Ovary (tissue), 7 donors: ENCODE measurements at regions not wholly inside any gene's neighbourhood (a gene's known extent, or its start where the extent isn't known, plus 50 kb on each side); places are given as distances from the start of the nearest gene placed in this dataset.

ENCODE experiments used
- DNase-seq, 5 donors: peaks; one replicate each; pipeline ENCODE4 v3.0.0-alpha.2; 2019 to 2020
- H3K27ac ChIP-seq, 2 donors: fragments of 200-600 bp; one replicate each; pipeline versions ENCODE4 v1.5.1 to v1.8.0; 2019 to 2022
- H3K27me3 ChIP-seq: fragments of 200-600 bp; one replicate; pipeline ENCODE4 v1.8.0; 2022
- H3K36me3 ChIP-seq: fragments of 200-600 bp; sonication (generic); one replicate; pipeline ENCODE4 v1.5.1; 2019
- H3K4me1 ChIP-seq: one replicate; pipeline ENCODE4 v1.8.1; 2013; ENCODE audit warnings: mild to moderate bottlenecking, moderate library complexity; ENCODE audit not compliant: insufficient read depth
- H3K4me3 ChIP-seq: fragments of 200-600 bp; sonication (generic); one replicate; pipeline ENCODE4 v1.5.1; 2017
- H3K9me3 ChIP-seq, 2 donors: fragments of 200-600 bp in 1 of 2; sonication (generic) in 1 of 2; one replicate each; pipeline versions ENCODE4 v1.5.1 to v1.8.1; 2013 to 2019; ENCODE audit warnings: mild to moderate bottlenecking in 1 of 2, moderate library complexity in 1 of 2
- CTCF ChIP-seq, 3 donors: fragments of 450-650 bp in 2 of 3; fragments of 200-600 bp in 1 of 3; IDR thresholded peaks; one replicate each; pipeline versions ENCODE4 v1.5.1 to v1.8.0; 2016 to 2022; ENCODE audit warnings: antibody characterized with exemption in 3 of 3, mild to moderate bottlenecking in 1 of 3
- EP300 ChIP-seq: sonication (generic); formaldehyde crosslinking; IDR thresholded peaks from one replicate; pipeline ENCODE4 v1.6.1; 2017; ENCODE audit warnings: antibody characterized with exemption
- POLR2A ChIP-seq: fragments of 450-650 bp; IDR thresholded peaks from one replicate; pipeline ENCODE4 v1.6.1; 2017; ENCODE audit warnings: antibody characterized with exemption, mild to moderate bottlenecking, moderate library complexity
- WGBS, 3 donors: extraction: QIAGEN DNeasy Blood & Tissue Kit in 1 of 3; methylation state at CpG; one replicate each; pipeline versions ENCODE4 v1.1.5 to v1.1.7; 2013 to 2017; 5-methylcytosine and 5-hydroxymethylcytosine counted together
- intact Hi-C, 4 donors: fragments of 100-400 bp; cut with DNase I; formaldehyde crosslinking; loops; one replicate each; pipeline versions ENCODE4 v1.11.0 to v1.15.1; 2022 to 2023
- donor health status: DM: no; HTN: no; CAD: no; lungs with moderate emphysema.
- donor health status: DM: no; HTN: no; CAD: no.
- donor health status: Bipolar disorder and iron deficiency.
- donor health status: DM: no; HTN: no; CAD: no.
- donor health status: DM: yes; HTN: yes; CAD: no.

GRCh38 chr7:96427143-96427542, 105.2 kb upstream of the SLC25A13 start:
- Histone ChIP-seq H3K4me1 (no peaks in the 10 kb centered on the region), H3K27me3 (no peaks in the 10 kb centered on the region), H3K27ac (no peak overlapping the region), H3K9me3 (no peaks in the 10 kb centered on the region), H3K36me3 (no peaks in the 10 kb centered on the region), H3K4me3 (no peak overlapping the region)
- intact Hi-C loops = no loop called here
- 89 to 95% (median 93%) methylated on average over 4 of the region's 4 CpGs for WGBS, 3 donors
- no peak for DNase-seq
- TF ChIP-seq CTCF (IDR thresholded peaks at IDR 0.05) = no peak
- TF ChIP-seq EP300 = no peak
- no peak for TF ChIP-seq POLR2A

DNA sequence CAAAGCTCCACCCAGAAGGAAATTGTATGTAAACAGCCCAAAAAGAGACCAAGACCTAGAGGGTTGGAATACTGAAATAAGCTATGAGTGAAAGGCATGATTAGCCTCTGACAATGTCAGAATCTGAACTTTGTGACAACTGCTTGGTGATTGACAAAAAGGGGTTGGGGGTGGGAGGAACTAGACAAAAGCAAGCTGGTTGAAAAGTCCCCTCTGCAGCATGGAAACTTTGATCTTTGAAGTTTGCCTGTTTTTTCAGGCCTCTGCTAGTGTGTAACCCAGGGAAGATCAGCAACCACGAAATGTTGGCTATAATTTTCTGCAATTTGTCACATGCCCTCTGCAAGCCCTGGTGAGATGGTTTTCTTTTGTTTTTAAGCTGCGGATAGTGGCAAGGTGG, 104.8 kb upstream of the SLC25A13 start:
- no peak for DNase-seq
- Histone ChIP-seq H3K9me3 (no peaks in the 10 kb centered on the region), H3K36me3 (no peaks in the 10 kb centered on the region), H3K27me3 (no peaks in the 10 kb centered on the region), H3K4me3 (no peak overlapping the region), H3K27ac (no peak overlapping the region), H3K4me1 (no peaks in the 10 kb centered on the region)
- intact Hi-C loops = no loop called here
- no peak for TF ChIP-seq EP300
- TF ChIP-seq CTCF (IDR thresholded peaks at IDR 0.05) = no peak
- TF ChIP-seq POLR2A = no peak
- 91 to 95% (median 91%) methylated on average over 2 of the region's 2 CpGs for WGBS, 3 donors

DNA sequence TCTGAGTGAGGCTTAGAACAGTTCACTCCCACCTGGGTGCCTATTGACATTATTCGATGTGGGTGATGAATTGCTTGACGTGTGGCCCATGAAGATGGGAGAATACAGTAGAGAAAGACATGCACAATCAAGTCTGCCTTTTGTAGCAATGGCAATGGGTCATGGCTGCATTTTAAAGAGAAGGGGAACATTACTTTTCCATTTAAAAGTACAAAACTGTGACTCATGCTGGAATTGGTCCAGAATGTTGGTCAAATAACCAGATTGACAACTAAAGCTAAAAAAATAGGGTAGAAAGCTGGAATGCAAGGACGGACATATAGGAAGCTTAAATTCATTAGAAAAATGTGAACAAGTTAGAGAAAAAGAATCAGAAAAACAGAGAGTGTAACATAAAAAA, 104.1 kb upstream of the SLC25A13 start:
- intact Hi-C loops = no loop called here
- 84 to 86% (median 85%) methylated on average over 3 of the region's 3 CpGs for WGBS, 3 donors
- no peak overlapping the region for H3K27ac ChIP-seq

DNA sequence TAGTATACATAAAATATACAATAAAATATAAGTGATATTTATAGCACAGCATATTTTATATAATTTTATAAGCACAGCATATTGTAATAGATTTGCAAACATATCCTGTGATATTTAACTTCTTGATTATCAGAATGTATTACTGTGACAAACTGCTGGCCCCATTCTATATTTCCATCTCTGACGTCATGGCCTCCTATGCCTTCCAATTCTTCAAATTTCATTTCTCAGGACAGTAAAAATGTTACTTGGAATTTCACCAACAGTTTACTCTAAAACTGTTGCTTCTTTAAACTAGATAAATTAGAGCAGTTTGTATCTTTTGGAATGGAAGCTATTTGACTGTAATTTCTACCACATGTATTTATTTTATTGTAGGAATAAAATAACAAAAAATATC, 102.5 kb upstream of the SLC25A13 start:
- intact Hi-C loops = no loop called here
- WGBS, 3 donors = 30 to 35% (median 31%) methylated on average over 1 of the region's 1 CpG
- no peaks in the 10 kb centered on the region for H3K27me3 ChIP-seq
- no peak for DNase-seq
- no peaks in the 10 kb centered on the region for H3K9me3 ChIP-seq
- TF ChIP-seq POLR2A = no peak
- TF ChIP-seq CTCF (IDR thresholded peaks at IDR 0.05) = no peak
- no peak for TF ChIP-seq EP300
- no peaks in the 10 kb centered on the region for H3K36me3 ChIP-seq
- H3K4me3 ChIP-seq = no peak overlapping the region
- no peak overlapping the region for H3K27ac ChIP-seq
- H3K4me1 ChIP-seq = no peaks in the 10 kb centered on the region

More for the DNA sequence above, 104.1 kb upstream of the SLC25A13 start:
- no peak for DNase-seq
- Histone ChIP-seq H3K36me3 (no peaks in the 10 kb centered on the region), H3K4me1 (no peaks in the 10 kb centered on the region), H3K27me3 (no peaks in the 10 kb centered on the region), H3K4me3 (no peak overlapping the region), H3K9me3 (no peaks in the 10 kb centered on the region)
- TF ChIP-seq POLR2A (no peak), CTCF (IDR thresholded peaks at IDR 0.05) (no peak), EP300 (no peak)

- Histone ChIP-seq H3K27me3 (no peaks in the 10 kb centered on the region), H3K36me3 (no peaks in the 10 kb centered on the region), H3K27ac (no peak overlapping the region), H3K4me3 (no peak overlapping the region), H3K4me1 (no peaks in the 10 kb centered on the region), H3K9me3 (no peaks in the 10 kb centered on the region)
- intact Hi-C loops = no loop called here
- no peak for DNase-seq
- no peak for TF ChIP-seq EP300
- no peak for TF ChIP-seq CTCF (IDR thresholded peaks at IDR 0.05)
- no peak for TF ChIP-seq POLR2A
- WGBS, 3 donors = 69 to 73% (median 69%) methylated on average over 2 of the region's 2 CpGs
Observed at GRCh38 chr7:96422388-96422787, 100.5 kb upstream of the SLC25A13 start.
